NCI-H748 (cell line): ENCODE measurements at regions not wholly inside any gene's neighbourhood (a gene's known extent, or its start where the extent isn't known, plus 50 kb on each side); places are given as distances from the start of the nearest gene placed in this dataset.

Source experiments
- DNase-seq: peaks from one replicate; lab custom pipeline; 2025; ENCODE audit not compliant: unreplicated experiment; lab: John Stamatoyannopoulos, UW

GRCh38 chr10:29962166-29962850, 97.1 kb downstream of the JCAD start:
- DNase-seq = peak; percentile 59

DNA sequence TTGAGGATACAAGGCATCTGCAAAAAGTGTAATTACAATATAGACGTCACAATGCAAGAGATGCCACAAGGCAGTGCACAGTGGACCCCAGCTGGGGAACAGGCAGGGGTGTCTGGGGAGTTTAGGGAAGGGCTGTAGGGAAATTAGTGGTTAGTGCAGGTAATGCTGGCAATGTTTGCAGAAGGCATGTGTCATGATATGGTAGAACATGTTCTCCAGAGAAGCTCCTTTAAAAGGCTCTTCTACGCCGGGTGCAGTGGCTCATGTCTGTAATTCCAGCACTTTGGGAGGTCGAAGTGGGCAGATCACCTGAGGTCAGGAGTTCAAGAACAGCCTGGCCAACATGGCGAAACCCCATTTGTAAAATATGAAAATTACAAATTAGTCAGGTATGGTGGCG, 98.0 kb downstream of the JCAD start:
- DNase-seq = no peak

- DNase-seq = no peak
Measured at GRCh38 chr10:29960261-29960660, 99.1 kb downstream of the JCAD start.

GRCh38 chr10:29959586-29959985, 99.8 kb downstream of the JCAD start:
- DNase-seq = no peak

GRCh38 chr10:29958440-29958839, 100.9 kb downstream of the JCAD start:
- DNase-seq = no peak

DNA sequence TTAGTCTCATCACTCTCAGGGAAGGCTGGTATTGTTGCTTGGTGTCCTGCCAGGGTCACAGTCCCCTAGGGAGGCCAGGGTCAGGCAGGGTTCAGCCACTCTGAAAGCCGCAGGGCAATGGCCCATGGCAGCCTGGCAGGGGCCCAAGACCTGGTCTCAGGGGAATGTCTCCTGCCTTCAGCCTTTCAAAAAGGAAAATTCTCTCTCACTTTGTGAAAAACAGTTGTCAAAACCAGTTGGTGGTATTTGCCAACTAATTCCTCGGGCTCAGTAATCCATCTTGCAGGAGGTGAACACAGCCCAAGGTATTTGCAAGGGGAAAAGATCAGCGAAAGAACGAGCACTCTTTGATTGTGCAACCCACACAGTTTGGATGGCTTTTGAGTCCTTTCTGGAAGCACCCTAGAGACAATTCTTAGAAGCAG, 101.5 kb downstream of the JCAD start:
- DNase-seq = no peak

DNA sequence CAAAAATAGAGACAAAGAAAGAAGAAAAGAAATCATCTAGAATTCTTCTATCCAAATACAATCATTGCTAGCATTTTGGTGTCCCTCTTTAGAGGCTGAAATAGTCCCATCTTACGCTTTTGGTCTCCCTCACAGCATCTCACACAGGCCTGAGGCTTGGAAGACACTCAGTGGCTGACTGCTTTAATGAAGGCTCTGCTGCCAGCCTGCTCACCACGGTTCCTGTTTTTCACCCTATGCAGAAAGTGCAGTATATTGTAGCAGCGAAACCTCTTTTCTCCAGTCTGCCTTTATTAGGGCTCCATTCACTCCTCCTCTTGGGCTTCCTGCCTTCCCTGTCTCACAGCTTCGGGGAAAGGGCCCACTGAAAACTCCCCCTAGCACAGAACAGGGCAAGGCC, 102.2 kb downstream of the JCAD start:
- DNase-seq = no peak

DNA sequence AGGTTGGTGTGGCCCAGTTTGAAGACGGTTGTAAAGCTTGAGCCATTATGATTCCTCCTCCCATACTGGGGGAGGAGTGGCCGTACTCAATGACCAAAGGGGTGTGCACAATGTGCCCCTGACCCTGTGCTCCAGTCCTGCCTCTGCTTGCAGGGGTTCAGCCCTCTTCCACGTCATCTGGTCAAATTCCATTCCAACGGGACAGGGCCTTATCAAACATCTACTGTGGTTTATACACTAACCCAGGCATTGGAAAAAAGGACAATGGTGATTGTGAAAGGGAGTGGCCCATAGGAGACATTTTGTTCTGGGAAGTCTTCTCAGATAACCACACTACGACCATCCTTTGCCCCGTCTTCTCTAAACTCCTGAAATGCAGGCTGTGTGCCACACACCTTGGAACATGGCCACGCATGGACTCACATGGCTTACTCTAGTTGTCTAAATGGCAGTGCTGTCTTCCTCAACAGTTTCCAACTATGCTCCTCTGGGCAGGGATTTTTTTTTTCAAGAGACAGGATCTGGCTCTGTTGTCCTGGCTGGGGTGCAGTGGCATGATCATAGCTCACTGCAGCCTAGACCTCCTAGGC, 103.0 kb downstream of the JCAD start:
- no peak for DNase-seq

- DNase-seq = no peak
Measured at GRCh38 chr10:29955329-29955935, 104.0 kb downstream of the JCAD start.

DNA sequence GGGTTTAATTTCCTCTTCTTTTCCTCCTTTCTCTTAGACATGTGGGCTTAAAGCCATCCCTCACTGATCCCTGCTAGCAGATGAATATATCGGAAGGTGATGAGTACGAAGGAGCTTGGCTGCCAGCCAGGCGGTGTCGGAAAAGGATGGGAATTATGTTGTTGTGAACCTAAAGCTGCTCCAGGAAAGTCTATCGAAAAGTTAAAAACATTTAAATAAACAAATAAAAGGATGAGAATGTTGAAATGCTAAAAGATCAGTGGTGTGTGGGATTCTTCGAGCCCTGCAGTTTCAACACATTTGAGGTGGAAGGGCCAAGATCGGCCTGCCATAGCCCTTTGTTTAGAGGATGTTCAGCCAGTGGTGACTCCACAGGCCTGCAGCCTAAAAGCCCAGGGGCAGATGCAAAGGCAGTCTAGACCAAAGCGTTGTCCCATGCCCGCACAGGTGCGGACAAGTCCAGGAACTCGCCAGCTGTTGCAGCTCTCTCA, 107.9 kb downstream of the JCAD start:
- no peak for DNase-seq

- no peak for DNase-seq
Measured at GRCh38 chr10:29950391-29950790, 109.0 kb downstream of the JCAD start.

- DNase-seq = no peak
Measured at GRCh38 chr10:29949411-29950011, 109.9 kb downstream of the JCAD start.

GRCh38 chr10:29948881-29949355, 110.5 kb downstream of the JCAD start:
- DNase-seq = no peak

DNA sequence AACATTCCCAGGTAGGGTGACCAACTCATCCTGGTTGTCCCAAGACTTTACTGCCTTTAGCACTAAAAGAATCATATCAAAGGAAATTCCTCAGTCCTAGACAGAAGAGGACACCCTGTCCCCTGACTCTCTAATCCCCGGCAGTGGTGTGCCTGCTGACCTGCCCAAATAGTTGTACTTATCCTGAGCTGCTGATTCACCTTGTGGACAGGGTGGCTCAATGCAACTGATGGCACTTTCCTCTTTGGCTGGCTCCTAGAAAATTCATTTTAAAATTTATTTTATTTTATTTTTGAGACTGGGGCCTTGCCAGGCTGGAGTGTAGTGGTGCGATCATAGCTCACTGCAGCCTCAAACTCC, 111.7 kb downstream of the JCAD start:
- no peak for DNase-seq

DNA sequence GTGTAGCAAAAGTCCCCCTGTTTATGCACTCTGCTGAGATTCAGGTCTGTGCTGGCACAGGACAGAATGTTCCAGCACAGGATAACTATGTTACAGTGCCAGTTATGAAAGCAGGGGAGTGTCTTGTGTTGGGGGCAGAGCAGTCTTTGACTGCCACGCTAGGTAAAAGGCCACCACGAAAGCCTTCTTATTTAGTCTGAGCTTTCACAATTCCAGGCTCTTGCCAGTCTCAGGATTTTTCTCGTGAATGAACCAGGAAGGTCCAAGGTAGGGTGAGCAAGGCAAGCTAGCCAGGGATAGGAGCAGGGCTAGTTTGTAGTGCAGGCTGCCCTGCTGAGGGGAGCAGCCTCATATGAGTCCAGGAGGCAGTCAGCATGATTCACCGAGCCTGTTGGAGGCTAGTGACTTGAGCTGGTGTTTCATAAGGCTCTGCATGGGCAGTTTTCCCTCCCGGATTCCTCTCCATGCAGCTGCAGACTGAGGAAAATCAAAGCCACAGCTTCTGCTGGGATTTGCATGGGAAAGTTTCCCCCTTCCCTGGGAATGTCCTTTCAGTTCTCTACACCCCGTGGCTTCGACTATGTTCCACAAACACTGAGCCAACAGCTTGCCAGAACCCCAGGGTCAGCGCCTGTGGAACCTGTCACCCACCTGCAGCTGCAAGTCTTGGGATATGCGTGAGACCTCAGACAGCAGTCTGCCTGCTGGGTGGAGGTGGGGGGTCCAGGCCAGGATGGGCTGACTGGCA, 112.3 kb downstream of the JCAD start:
- DNase-seq = no peak

- DNase-seq = no peak
Measured at GRCh38 chr10:29946614-29946952, 112.8 kb downstream of the JCAD start.

DNA sequence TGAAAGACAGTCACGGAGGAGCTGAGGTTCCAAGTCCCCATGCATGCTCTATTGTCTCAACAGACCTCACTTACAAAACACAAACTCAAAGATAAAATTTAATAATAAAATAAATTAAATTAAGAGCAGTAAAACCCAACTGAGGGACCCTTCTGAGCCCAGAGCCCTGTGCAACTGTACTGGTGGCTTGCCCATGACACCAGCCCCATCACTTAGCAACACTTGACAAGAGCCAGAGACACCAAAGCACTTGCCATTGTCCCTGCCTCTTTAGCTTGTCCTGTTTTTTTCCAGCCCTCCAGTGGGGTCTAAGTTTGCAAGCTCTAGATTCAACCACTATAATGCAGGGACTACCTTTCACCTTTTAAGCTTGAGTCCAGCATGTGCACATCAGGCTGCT, 117.9 kb downstream of the JCAD start:
- no peak for DNase-seq

DNA sequence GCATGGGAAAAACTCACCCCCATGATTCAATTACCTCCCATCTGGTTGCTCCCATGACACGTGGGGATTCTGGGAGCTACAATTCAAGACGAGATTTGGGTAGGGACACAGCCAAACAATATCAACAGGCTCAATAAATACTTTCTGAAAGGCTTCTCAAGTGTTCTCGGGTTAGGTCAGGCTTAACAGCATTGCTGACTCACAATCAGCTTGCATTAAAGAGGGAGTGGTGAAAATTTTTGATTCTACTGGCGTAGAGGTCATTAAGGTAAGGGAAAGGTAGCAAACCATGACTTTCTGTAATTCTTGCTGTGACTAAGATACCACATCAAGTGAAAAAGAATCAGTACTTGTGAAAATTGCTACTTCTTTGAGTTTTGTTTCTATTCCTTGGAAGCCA, 126.4 kb downstream of the JCAD start:
- no peak for DNase-seq

DNA sequence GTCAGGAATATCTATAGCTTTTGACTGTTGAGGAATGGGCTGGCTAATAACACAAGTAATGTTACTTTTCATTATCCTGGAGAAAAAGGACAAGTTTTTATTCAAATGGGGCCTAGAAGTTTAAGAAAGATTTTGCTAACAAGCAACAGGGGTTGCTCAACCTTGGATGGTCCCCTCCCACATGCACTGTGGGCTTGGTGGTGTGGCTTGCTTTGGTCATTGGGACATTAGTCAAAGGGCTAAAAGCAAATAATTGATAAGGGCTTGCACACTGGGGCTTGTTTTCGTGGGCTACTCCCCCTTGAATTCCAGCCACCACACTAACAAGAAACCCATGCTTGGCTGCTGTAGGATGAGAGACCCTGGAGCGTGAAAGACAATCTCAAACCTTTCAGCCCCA, 127.6 kb downstream of the JCAD start:
- DNase-seq = no peak

GRCh38 chr10:29929006-29929405, 130.4 kb downstream of the JCAD start:
- no peak for DNase-seq

GRCh38 chr10:29926693-29927048, 132.7 kb downstream of the JCAD start:
- DNase-seq = peak; percentile 42
